B cell (primary cell): ENCODE measurements at regions not wholly inside any gene's neighbourhood (a gene's known extent, or its start where the extent isn't known, plus 50 kb on each side); places are given as distances from the start of the nearest gene placed in this dataset.

Experiments
- EZH2 ChIP-seq: IDR thresholded peaks from 2 replicates; pipeline ENCODE4 v1.6.1; 2012; ENCODE audit warnings: borderline replicate concordance, low read depth, mild to moderate bottlenecking, moderate library complexity, low read length; ENCODE audit not compliant: insufficient read depth, poor library complexity, severe bottlenecking
- TF ChIP-seq, protein P1 (sequence below): fragments of 200-600 bp; IDR thresholded peaks from one replicate; pipeline ENCODE4 v1.8.0; 2022; ENCODE audit warnings: antibody characterized with exemption, mild to moderate bottlenecking

DNA sequence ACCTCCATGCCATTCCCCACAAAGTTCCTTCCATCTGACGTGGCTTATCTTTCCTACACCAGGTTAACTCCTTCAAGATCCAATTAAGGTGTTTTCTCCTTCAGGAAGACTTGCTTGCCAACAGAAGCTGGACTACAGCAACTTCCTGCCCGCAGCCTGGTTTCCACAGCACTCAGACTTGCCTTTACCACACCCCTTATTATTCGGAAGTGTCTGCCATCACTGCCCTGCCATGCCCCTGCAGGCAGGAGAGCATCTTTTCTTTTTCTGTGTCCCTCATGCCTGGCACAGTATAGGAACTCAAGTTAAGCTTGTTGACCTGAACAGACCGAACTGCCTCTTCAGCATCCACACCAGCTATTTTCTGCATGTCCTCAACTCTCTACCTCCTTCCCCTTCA, 168.0 kb downstream of the FOXO1 start:
- TF ChIP-seq, protein P1, sequence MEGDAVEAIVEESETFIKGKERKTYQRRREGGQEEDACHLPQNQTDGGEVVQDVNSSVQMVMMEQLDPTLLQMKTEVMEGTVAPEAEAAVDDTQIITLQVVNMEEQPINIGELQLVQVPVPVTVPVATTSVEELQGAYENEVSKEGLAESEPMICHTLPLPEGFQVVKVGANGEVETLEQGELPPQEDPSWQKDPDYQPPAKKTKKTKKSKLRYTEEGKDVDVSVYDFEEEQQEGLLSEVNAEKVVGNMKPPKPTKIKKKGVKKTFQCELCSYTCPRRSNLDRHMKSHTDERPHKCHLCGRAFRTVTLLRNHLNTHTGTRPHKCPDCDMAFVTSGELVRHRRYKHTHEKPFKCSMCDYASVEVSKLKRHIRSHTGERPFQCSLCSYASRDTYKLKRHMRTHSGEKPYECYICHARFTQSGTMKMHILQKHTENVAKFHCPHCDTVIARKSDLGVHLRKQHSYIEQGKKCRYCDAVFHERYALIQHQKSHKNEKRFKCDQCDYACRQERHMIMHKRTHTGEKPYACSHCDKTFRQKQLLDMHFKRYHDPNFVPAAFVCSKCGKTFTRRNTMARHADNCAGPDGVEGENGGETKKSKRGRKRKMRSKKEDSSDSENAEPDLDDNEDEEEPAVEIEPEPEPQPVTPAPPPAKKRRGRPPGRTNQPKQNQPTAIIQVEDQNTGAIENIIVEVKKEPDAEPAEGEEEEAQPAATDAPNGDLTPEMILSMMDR = no peak
- TF ChIP-seq EZH2 = no peak
